HTR-8/SVneo (cell line): ENCODE measurements at regions not wholly inside any gene's neighbourhood (a gene's known extent, or its start where the extent isn't known, plus 50 kb on each side); places are given as distances from the start of the nearest gene placed in this dataset.

Experiments used
- DNase-seq: peaks from one replicate; pipeline ENCODE4 v3.0.0; 2011; ENCODE audit warnings: low spot score, mixed read lengths; ENCODE audit not compliant: insufficient read length
- FAIRE-seq: peaks from 2 replicates; lab custom pipeline; 2011; peaks lifted over from hg19 to GRCh38; lab: Jason Lieb, UNC

DNA sequence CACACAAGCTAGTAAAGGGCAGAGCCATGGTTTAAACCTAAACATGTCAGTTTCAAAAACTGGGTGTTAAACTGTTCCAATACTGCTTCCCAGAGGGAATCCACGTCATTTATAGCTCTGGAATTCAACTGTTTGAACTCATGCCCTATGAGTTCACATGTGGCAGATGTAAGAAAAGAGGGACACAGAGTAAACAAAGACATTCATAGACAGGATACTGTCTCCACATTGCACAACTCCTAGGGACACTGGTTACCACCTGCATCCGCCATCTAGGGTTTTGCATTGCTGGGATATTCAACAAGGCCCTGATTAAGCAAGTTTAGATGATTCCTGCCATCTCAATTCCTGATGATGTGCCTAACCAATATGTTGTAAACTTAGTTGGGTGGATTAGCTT, 134.1 kb upstream of the COL8A1 start:
- DNase-seq (no peak), FAIRE-seq (no peak)

GRCh38 chr3:99503350-99503749, 135.0 kb upstream of the COL8A1 start:
- FAIRE-seq (no peak), DNase-seq (no peak)

- FAIRE-seq (no peak), DNase-seq (no peak)
Observed at GRCh38 chr3:99502871-99503270, 135.5 kb upstream of the COL8A1 start.

DNA sequence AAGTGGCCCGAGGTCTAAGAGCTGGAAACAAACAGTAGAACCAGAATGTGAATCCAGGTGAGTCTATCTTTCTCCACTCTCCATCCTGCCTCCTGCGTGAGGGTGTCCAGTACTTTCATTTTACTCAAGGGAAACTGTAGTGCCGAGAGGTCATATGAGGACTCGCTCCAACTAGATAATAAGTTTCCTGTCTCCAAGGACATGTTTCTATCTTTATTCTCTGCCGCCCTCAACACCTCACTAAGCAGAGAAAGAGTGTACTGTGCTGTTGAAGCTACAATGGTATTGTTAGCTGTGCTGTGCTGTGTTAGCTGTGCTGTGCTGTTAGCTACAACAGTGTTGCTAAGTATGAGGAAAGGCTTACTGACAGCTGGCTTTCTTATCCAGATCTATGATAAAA, 137.9 kb upstream of the COL8A1 start:
- DNase-seq (no peak), FAIRE-seq (no peak)

GRCh38 chr3:99499235-99500158, 138.9 kb upstream of the COL8A1 start:
- peak; percentile 31 for FAIRE-seq
- DNase-seq = peak; percentile 45

- no peak for DNase-seq
- FAIRE-seq = no peak
Observed at GRCh38 chr3:99498550-99499234, 139.7 kb upstream of the COL8A1 start.

DNA sequence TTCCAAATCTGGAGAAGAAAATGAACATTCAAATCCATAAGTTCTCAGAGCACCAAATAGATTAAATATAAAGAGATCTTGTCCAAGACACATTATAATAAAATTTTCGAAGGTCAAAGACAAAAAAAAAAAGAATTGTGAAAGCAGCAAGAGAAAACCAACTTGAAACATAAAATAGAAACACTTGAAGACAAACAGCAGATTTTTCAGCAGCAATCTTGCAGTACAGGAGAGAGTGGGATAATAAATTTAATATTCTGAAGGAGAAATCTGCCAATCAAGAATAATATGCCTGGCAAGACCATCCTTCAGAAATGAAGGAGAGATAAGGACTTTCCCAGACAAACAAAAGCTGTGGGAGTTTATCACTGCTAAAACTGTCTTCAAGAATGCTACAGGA, 150.5 kb upstream of the COL8A1 start:
- DNase-seq (no peak), FAIRE-seq (no peak)

DNA sequence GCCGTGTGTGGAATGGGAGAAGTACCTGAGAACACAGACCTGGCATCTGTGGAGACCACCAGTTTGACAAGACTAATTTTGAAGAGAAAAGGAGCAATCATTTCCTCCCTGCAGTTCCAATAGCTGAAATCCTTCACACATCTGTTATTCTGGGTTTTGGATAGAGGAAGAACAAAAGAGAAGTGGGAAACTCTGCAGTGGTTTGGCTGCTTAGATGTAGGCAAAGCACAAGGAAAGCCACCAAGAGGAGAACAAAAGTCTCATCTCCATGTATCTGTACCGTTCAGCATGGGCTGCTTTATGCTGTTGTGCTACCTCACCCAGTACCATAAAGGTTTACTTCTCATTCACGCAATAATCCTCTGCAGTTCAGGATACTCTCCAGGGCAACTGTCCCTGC, 153.1 kb upstream of the COL8A1 start:
- no peak for FAIRE-seq

DNA sequence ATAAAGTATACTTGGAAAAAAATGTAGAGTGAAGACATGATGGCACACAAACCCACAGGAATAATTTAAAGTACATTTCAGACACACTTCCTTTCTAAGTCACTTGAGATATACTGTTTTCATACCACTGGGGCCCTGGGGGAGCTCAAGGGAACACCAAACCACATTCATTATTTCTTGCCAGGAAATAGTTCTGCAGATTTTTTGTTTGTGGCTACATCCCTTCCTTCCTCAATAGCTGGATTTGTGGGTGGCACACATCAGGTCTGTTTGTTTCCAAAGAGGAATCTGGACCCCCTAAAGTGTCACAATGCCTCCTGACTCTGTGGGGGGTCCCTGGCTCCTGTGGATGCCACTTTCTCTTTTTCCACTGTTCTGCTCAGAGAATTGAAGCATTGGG, 153.5 kb upstream of the COL8A1 start:
- FAIRE-seq = no peak
- DNase-seq = no peak

More for the DNA sequence above, 153.1 kb upstream of the COL8A1 start:
- DNase-seq = no peak

- DNase-seq = no peak
- FAIRE-seq = no peak
Observed at GRCh38 chr3:99483841-99484240, 154.6 kb upstream of the COL8A1 start.

DNA sequence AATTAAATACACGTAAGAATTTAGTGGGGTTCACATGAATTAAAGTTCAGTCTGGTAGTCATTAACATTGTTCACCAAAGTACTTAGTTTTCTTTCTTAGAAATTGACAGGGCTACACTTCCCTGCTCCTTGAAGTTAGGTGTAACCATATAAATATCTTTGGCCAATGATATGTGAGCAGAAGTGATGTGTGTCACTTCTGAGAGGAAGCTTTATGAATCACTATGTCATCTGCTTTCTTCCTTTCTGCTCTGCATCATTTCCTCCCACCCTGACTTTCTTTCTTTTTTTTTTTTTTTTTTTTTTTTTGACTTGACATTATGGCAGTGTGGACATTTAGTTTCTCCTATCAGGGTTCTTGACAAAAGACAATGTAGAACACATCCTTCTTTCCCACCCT, 156.2 kb upstream of the COL8A1 start:
- FAIRE-seq = no peak
- no peak for DNase-seq

GRCh38 chr3:99481561-99481960, 156.8 kb upstream of the COL8A1 start:
- DNase-seq (no peak), FAIRE-seq (no peak)

DNA sequence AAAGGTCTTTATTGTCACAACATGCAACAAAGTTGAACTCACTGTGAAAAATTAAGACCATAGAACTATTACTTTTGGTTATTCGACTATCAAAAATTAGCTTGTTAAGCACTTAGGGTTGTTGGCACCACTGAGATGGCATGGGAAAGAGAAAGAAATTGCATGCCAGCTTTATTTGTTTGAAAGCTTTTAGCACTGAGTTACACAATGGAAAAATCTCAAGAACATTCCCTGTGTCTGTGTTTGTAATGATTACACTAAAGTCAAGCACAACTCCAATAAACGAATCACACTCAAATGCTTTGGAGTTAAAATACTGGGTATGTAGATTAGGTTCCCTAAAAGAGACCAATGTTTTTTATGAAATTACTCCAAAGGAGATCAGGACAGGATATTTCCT, 158.6 kb upstream of the COL8A1 start:
- no peak for FAIRE-seq

DNA sequence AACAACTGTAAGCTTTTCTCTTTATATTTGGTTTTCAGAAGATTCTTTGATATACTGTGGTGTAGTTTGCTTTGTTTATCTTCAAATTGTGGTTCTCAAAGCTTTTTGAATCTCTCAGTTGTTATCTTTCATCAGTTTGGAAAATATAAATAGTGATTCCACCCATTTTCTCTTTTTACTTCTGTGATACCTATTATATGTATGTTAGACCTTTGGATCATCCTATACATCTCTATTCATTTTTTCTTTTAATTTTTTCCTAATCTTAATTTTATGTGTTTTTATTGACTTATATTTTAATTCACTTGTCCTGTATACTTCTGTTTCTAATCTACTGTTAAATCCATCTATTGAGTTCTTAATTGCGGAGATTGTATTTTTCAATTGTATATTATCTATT, 160.7 kb upstream of the COL8A1 start:
- no peak for FAIRE-seq
- no peak for DNase-seq

More for the DNA sequence above, 158.6 kb upstream of the COL8A1 start:
- no peak for DNase-seq

DNA sequence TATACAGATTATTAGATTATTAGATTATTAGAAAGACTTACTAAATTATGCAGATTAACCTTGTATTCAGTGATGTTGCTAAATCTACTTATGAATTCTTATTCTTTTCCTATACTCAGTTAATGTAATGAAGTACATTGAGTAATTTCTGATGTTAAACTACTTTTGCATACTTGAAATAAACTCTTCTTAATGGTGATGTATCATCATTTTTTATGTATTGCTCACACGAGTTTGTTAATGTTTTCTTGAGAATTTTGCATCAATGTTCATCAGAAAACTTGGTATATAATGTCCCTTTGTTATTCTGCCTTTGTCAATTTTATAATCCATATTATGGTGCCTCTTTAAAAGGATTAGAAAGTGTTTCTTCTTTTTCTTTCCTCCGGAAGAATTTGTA, 163.2 kb upstream of the COL8A1 start:
- FAIRE-seq (no peak), DNase-seq (no peak)

DNA sequence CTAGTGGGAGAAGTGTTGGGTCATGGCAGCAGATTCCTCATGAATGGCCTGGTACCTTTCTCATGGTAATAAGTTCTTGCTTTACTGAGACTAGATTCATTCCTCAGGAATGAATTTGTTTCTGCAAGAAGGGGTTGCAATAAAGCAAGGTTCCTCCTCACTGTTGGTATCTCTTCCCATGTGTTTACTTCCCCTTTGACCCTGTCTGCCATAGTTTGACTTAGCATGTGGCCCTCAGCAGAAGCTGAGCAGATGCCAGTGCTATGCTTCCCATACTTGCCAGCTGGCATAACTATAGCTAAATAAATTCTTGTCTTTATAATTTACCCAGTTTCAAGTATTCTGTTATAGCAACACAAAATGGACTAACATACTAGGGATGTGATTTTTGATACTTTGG, 163.6 kb upstream of the COL8A1 start:
- FAIRE-seq (no peak), DNase-seq (no peak)

- DNase-seq (no peak), FAIRE-seq (peak; percentile 54)
Observed at GRCh38 chr3:99473321-99473751, 165.1 kb upstream of the COL8A1 start.

DNA sequence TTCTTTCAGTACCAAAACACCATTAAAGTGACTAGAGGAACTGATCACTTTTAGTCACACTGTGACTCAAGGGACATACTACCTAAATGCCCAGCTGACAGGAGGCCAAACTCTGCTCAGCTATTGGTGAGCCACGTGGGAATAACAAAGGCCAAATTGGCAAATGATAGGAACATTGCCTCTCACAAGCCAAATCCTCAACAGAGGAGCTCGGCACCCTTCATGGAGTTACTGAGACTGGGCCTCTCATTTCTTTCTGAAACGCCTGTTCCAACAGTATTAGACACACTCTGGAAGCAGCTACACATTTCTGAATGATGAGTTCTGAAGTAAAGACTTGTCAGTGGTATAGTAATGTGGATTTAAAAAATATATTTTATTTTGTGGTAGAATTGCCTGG, 166.0 kb upstream of the COL8A1 start:
- FAIRE-seq = no peak
- DNase-seq = no peak

GRCh38 chr3:99471353-99472323, 166.8 kb upstream of the COL8A1 start:
- DNase-seq (no peak), FAIRE-seq (no peak)

GRCh38 chr3:99470841-99471240, 167.6 kb upstream of the COL8A1 start:
- DNase-seq = no peak
- FAIRE-seq = no peak
